Muscle of leg (tissue), 3 donors: ENCODE measurements at regions not wholly inside any gene's neighbourhood (a gene's known extent, or its start where the extent isn't known, plus 50 kb on each side); places are given as distances from the start of the nearest gene placed in this dataset.
"Not testable (repeated sequence)": the region's sequence is repeated elsewhere in the genome, so short reads cannot be mapped to it uniquely, and the experiment has no call there.

Experiments used
- DNase-seq: peaks from one replicate; pipeline ENCODE4 v3.0.0; 2013
- H3K27ac ChIP-seq: one replicate; pipeline ENCODE4 v1.5.1; 2013; ENCODE audit warnings: mild to moderate bottlenecking, low read length, control low read depth
- H3K27me3 ChIP-seq: one replicate; pipeline ENCODE4 v1.6.1; 2013; ENCODE audit warnings: low read length; ENCODE audit not compliant: control insufficient read depth, insufficient read depth
- H3K36me3 ChIP-seq: one replicate; pipeline ENCODE4 v1.6.1; 2013; ENCODE audit warnings: low read length; ENCODE audit not compliant: control insufficient read depth, insufficient read depth
- H3K4me1 ChIP-seq: one replicate; pipeline ENCODE4 v1.6.1; 2013; ENCODE audit warnings: low read length; ENCODE audit not compliant: control insufficient read depth, insufficient read depth
- H3K4me3 ChIP-seq: one replicate; pipeline ENCODE4 v1.5.1; 2013; ENCODE audit warnings: low read length, control low read depth
- H3K9me3 ChIP-seq: replicated peaks from 2 replicates; pipeline ENCODE4 v1.6.1; 2013; ENCODE audit warnings: low read depth, low read length; ENCODE audit not compliant: control insufficient read depth
- WGBS: methylation state at CpG from one replicate; pipeline ENCODE4 v1.1.5; 2013; ENCODE audit warnings: missing lambda C conversion rate; ENCODE audit not compliant: insufficient coverage; 5-methylcytosine and 5-hydroxymethylcytosine counted together

DNA sequence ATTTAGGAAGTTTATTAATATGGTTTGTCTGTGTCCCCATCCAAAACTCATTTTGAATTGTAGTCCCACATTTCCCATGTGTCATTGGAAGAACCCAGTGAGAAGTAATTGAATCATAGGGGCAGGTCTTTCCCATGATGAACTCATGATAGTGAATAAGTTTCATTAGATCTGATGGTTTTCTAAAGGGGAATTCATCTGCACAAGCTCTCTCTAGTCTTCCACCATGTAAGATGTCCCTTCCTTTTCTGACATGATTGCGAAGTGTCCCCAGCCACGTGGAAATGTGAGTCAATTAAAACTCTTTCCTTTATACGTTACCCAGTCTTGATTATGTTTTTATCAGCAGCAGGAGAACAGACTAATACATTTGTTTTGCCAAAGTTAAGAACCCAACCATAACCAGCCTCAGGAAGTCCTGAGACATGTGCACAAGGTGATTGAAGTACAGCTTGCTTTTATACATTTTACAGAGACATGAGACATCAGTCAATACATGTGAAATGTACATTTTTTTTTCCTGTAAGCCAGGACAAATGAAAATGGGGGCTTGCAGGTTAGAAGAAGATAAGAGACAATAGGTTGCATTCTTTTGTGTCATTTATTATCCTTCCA is 1136.7 kb downstream of the TMEM121 start:
- Histone ChIP-seq H3K4me1 (no peaks in the 10 kb centered on the region), H3K27me3 (no peaks in the 10 kb centered on the region), H3K27ac (no peak overlapping the region), H3K36me3 (no peaks in the 10 kb centered on the region), H3K4me3 (no peak overlapping the region), H3K9me3 (peaks cover 14% of the 10 kb centered on the region)
- no peak for DNase-seq
- WGBS, result no CpG with 5 or more reads among the region's 3 CpGs

DNA sequence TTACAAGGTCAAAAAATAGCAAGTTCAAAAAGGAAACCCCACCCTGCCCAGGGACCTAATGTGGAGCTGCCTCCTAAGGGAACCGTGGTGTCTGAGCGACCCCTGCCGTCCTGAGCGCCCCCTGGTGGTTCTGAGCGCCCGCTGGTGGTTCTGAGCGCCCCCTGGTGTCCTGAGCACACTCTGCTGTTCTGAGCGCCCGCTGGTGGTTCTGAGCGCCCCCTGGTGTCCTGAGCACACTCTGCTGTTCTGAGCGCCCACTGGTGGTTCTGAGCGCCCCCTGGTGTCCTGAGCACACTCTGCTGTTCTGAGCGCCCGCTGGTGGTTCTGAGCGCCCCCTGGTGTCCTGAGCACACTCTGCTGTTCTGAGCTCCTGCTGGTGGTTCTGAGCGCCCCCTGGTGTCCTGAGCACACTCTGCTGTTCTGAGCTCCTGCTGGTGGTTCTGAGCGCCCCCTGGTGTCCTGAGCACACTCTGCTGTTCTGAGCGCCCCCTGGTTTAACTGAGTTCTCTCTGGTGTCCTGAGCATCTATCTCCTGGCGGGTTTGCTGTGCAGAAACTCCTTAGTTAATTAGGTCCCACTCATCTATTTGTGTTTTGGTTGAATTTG is 1137.5 kb downstream of the TMEM121 start:
- H3K27me3 ChIP-seq, H3K4me1 ChIP-seq, H3K4me3 ChIP-seq, DNase-seq, H3K36me3 ChIP-seq, H3K27ac ChIP-seq: not testable (repeated sequence)
- H3K9me3 ChIP-seq, result peaks cover 14% of the 10 kb centered on the region
- WGBS, result 59% methylated on average over 16 of the region's 19 CpGs

DNA sequence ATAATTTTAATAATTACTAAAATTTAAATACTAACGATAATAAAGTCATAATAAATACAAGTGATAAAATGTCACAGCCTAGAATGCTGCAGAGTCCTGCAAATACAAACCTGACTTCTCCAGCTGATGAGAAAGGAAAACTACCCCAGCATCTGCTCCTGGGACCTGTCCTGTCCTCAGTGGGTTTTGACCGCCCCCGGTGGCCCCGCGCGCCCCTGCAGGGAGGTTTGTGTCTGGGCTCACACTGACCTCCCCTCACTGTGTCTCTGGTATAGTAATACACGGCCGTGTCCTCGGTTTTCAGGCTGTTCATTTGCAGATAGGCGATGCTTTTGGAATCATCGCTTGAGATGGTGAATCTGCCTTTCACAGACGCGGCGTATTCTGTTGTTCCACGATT is 1139.4 kb downstream of the TMEM121 start:
- no peaks in the 10 kb centered on the region for H3K4me1 ChIP-seq
- DNase-seq, result no peak
- no peaks in the 10 kb centered on the region for H3K27me3 ChIP-seq
- WGBS, result 78% methylated on average over 13 of the region's 15 CpGs
- H3K27ac ChIP-seq, result no peak overlapping the region
- H3K36me3 ChIP-seq, result no peaks in the 10 kb centered on the region
- H3K9me3 ChIP-seq, result peaks cover 14% of the 10 kb centered on the region
- no peak overlapping the region for H3K4me3 ChIP-seq

DNA sequence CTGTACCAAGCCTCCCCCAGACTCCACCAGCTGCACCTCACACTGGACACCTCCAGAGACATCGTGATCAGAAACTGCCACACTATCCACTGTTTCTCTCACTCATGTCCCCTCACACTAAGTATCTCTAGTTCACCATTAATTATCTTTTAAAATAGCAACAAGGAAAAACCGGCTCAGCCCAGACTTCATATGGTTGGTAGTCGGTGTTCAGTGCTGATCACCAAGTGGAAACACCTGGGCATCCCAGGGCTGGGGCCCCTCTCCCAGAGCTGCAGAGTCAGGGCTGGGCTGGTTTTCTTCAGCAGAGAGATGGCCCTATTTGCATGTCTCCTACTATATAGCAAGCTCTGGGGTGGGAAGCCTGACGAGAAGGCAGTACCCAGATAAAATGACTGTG is 1140.0 kb downstream of the TMEM121 start:
- no peak overlapping the region for H3K4me3 ChIP-seq
- no peak for DNase-seq
- WGBS, result 83% methylated on average over 3 of the region's 4 CpGs
- H3K9me3 ChIP-seq, result peaks cover 10% of the 10 kb centered on the region
- no peak overlapping the region for H3K27ac ChIP-seq
- H3K4me1 ChIP-seq, result no peaks in the 10 kb centered on the region
- no peaks in the 10 kb centered on the region for H3K36me3 ChIP-seq
- no peaks in the 10 kb centered on the region for H3K27me3 ChIP-seq

DNA sequence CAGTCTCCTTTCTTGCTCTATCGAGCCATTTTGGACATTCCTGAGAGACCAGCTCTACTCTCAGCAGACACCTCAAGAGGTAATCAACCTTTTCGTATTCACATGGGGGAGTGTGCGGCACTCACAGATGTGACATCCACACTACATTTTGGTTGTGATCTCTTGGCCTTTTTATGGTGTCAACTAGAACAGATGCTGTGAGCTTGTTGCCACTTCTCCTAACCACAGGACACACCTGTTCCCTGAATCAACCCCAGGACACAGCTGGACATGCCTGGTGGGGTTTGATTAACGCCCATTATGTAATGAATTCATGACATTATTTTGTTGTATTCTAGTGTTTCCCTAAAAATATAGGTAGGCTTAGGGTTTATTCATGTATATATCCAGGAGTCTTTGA is 1143.6 kb downstream of the TMEM121 start:
- Histone ChIP-seq H3K4me1 (no peaks in the 10 kb centered on the region), H3K36me3 (no peaks in the 10 kb centered on the region), H3K27me3 (no peaks in the 10 kb centered on the region), H3K27ac (no peak overlapping the region), H3K9me3 (peaks cover 7% of the 10 kb centered on the region), H3K4me3 (no peak overlapping the region)
- 17% methylated on average over 1 of the region's 4 CpGs for WGBS
- DNase-seq, result no peak

DNA sequence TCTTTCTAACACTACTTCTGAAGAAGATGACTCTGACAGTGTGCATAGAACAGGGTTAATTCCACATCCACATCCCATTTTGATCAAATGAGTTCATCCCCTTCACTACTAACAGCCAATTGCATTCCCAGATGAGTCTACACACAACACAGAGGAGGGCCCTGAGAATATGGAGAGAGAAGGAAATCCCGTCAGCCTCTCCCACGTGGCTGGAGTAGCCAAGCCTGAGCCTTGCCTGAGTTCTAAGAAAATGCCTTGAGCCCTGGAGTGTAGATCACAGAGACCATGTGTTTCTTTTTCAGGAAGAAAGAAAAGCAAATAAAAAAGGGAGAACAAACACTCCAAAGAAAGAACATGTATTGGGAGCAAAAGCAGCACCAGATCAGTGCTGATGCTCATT is 1147.7 kb downstream of the TMEM121 start:
- H3K9me3 ChIP-seq, result peaks cover 11% of the 10 kb centered on the region
- H3K4me3 ChIP-seq, H3K27me3 ChIP-seq, DNase-seq, H3K36me3 ChIP-seq, H3K4me1 ChIP-seq, H3K27ac ChIP-seq: not testable (repeated sequence)
- no CpG with 5 or more reads among the region's 2 CpGs for WGBS

DNA sequence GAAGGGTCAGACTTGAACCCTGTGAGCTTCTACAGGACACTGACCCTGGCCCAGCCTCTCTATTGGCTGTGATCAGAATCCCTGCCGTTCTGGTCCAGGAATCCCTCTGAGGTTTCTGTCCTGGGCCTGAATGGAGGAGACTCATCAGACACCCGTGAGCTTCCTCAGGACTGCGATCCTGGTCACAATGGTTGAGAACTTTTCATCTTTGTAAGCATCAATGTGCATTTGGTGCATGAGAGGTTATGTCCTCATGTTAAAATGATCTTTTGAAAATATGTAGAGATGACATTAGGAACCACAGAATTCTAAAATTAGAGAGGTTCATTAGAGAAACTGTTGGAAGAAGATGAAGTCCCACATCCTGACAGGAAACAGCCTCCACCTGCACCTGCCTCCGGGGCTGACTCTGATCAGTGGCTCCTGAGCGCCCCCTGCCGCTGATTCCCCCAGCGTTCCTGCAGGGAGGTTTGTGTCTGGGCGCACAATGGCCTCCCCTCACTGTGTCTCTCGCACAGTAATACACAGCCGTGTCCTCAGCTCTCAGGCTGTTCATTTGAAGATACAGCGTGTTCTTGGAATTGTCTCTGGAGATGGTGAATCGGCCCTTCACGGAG is 1148.2 kb downstream of the TMEM121 start:
- H3K9me3 ChIP-seq, result peaks cover 14% of the 10 kb centered on the region
- not testable (repeated sequence) for H3K4me3 ChIP-seq, H3K27me3 ChIP-seq, H3K27ac ChIP-seq, H3K36me3 ChIP-seq, DNase-seq, H3K4me1 ChIP-seq
- WGBS, result 67% methylated on average over 1 of the region's 13 CpGs

DNA sequence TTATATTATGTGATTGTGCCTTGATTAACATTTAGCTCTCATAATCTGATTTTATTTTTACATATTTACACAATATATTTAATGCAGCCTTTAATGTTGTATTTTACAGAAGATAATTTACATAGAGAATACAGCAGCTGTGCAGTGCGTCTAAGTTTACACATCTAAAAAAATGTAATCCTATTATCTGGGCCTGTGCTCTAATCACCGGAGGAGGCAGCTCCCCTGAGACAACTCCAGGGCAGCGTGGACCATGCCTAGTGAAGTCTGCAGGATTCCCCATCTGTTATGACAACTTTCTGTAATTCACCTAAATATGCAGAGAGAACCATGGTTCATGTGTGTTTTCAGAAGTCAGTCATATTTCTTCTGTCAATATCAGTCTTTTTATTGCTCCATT is 1149.3 kb downstream of the TMEM121 start:
- peaks cover 20% of the 10 kb centered on the region for H3K9me3 ChIP-seq
- WGBS, result 61% methylated on average over 3 of the region's 3 CpGs
- H3K27ac ChIP-seq, H3K36me3 ChIP-seq, H3K4me1 ChIP-seq, DNase-seq, H3K4me3 ChIP-seq, H3K27me3 ChIP-seq: not testable (repeated sequence)

DNA sequence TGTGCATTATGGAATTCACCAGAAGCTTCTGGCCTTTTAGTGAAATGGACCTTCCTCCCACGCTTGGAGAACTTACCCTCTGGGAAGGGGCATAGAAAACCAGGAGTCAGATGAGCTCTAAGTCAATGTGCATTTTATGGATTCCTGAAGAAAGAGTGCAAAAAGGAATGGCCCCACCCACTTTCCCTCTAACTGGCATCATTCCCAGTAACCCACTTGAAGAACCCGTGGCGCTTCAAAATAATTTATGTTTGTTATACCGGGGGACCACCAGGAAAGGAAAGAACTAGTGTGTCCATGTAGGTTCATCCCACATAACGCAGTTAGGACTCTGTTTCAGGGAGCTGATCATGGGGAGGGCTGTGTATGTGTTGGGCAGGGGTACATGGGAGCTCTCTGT is 1153.4 kb downstream of the TMEM121 start:
- WGBS, result no CpG with 5 or more reads among the region's 5 CpGs
- H3K4me1 ChIP-seq, result no peaks in the 10 kb centered on the region
- H3K36me3 ChIP-seq, result no peaks in the 10 kb centered on the region
- no peak for DNase-seq
- H3K27ac ChIP-seq, result no peak overlapping the region
- H3K27me3 ChIP-seq, result no peaks in the 10 kb centered on the region
- H3K4me3 ChIP-seq, result no peak overlapping the region
- H3K9me3 ChIP-seq, result peaks cover 36% of the 10 kb centered on the region

DNA sequence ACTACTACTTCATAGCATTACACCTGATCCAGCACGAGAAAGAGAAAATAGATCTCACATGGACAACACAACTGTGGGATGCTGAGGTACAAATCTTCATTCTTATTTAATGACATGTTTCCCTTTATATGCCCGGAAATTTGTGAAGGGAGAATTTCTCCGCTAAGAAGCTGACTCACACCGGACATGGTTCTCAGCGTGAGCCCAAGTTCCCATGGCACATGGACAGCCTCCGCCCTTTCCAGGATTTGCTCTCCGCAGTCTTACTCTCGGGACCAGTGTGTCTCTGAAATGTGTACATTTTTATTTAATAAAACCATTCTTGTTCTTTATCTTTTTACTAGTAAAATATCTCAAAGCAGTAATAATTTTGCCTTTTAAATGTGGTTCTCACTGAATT is 1154.8 kb downstream of the TMEM121 start:
- H3K9me3 ChIP-seq, result peaks cover 42% of the 10 kb centered on the region
- no peak for DNase-seq
- no peaks in the 10 kb centered on the region for H3K4me1 ChIP-seq
- no peak overlapping the region for H3K27ac ChIP-seq
- H3K36me3 ChIP-seq, result no peaks in the 10 kb centered on the region
- H3K27me3 ChIP-seq, result no peaks in the 10 kb centered on the region
- H3K4me3 ChIP-seq, result no peak overlapping the region
- WGBS, result no CpG with 5 or more reads among the region's 8 CpGs
